ENCODE measurements at regions not wholly inside any gene's neighbourhood (a gene's known extent, or its start where the extent isn't known, plus 50 kb on each side); places are given as distances from the start of the nearest gene placed in this dataset.
"Not testable (repeated sequence)": the region's sequence is repeated elsewhere in the genome, so short reads cannot be mapped to it uniquely, and the experiment has no call there.

GRCh38 chr6:28598757-28599686 lies 73.3 kb downstream of the GPX5 start:
- Histone ChIP-seq H3K36me3 (ENCODE audit: control insufficient read depth in 2 of 2, insufficient read depth in 2 of 2, low read length in 2 of 2) (no peaks in the 10 kb centered on the region), H3K4me1 (ENCODE audit: control insufficient read depth, insufficient read depth, low read length) (no peaks in the 10 kb centered on the region), H3K9me3 (ENCODE audit: control insufficient read depth in 2 of 2, low read length in 2 of 2) (no peaks in the 10 kb centered on the region), H3K9ac (ENCODE audit: low read length in 2 of 2) (no peak overlapping the region), H3K27me3 (ENCODE audit: control insufficient read depth in 1 of 2, insufficient read depth in 2 of 2, low read length in 2 of 2) (peaks cover 0 to 4% of the 10 kb centered on the region in 2 donors), H3K27ac (ENCODE audit: low read length) (no peak overlapping the region), H3K4me3 (ENCODE audit: low read length in 2 of 2) (no peak overlapping the region)

DNA sequence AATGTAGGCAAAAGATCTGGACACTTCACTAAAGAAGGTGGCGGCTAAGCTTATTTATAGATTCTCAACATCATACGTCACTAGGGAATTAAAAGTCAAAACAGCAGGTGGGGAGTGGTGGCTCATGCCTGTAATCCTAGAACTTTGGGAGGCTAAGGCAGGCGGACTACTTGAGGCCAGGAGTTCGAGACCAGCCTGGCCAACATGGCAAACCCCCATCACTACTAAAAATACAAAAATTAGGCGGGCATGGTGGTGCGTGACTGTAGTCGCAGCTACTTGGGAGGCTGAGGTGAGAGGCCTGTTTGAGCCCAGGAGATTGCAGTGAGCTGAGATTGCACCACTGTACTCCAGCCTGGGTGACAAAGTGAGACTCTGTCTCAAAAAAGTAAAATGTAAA lies 74.6 kb downstream of the GPX5 start:
- Histone ChIP-seq H3K9ac (ENCODE audit: low read length in 2 of 2) (no peak overlapping the region), H3K9me3 (ENCODE audit: control insufficient read depth in 2 of 2, low read length in 2 of 2) (no peaks in the 10 kb centered on the region), H3K4me1 (ENCODE audit: control insufficient read depth, insufficient read depth, low read length) (no peaks in the 10 kb centered on the region), H3K27me3 (ENCODE audit: control insufficient read depth in 1 of 2, insufficient read depth in 2 of 2, low read length in 2 of 2) (peaks cover 0 to 8% of the 10 kb centered on the region in 2 donors), H3K36me3 (ENCODE audit: control insufficient read depth in 2 of 2, insufficient read depth in 2 of 2, low read length in 2 of 2) (no peaks in the 10 kb centered on the region), H3K4me3 (ENCODE audit: low read length in 2 of 2) (no peak overlapping the region), H3K27ac (ENCODE audit: low read length) (no peak overlapping the region)

GRCh38 chr6:28603891-28604290 lies 78.2 kb downstream of the GPX5 start:
- Histone ChIP-seq H3K27ac (ENCODE audit: low read length) (no peak overlapping the region), H3K27me3 (ENCODE audit: control insufficient read depth in 1 of 2, insufficient read depth in 2 of 2, low read length in 2 of 2) (peaks cover 6 to 15% of the 10 kb centered on the region in 2 donors), H3K4me3 (ENCODE audit: low read length in 2 of 2) (no peak overlapping the region), H3K9me3 (ENCODE audit: control insufficient read depth in 2 of 2, low read length in 2 of 2) (peaks cover 0 to 2% of the 10 kb centered on the region in 2 donors), H3K36me3 (ENCODE audit: control insufficient read depth in 2 of 2, insufficient read depth in 2 of 2, low read length in 2 of 2) (no peaks in the 10 kb centered on the region), H3K9ac (ENCODE audit: low read length in 2 of 2) (no peak overlapping the region), H3K4me1 (ENCODE audit: control insufficient read depth, insufficient read depth, low read length) (no peaks in the 10 kb centered on the region)

GRCh38 chr6:28606424-28607391 lies 81.0 kb downstream of the GPX5 start:
- Histone ChIP-seq H3K4me1 (ENCODE audit: control insufficient read depth, insufficient read depth, low read length) (no peaks in the 10 kb centered on the region), H3K9me3 (ENCODE audit: control insufficient read depth in 2 of 2, low read length in 2 of 2) (peaks cover 0 to 2% of the 10 kb centered on the region in 2 donors), H3K27me3 (ENCODE audit: control insufficient read depth in 1 of 2, insufficient read depth in 2 of 2, low read length in 2 of 2) (peaks cover 8 to 15% of the 10 kb centered on the region in 2 donors), H3K4me3 (ENCODE audit: low read length in 2 of 2) (no peak overlapping the region), H3K36me3 (ENCODE audit: control insufficient read depth in 2 of 2, insufficient read depth in 2 of 2, low read length in 2 of 2) (no peaks in the 10 kb centered on the region), H3K27ac (ENCODE audit: low read length) (no peak overlapping the region), H3K9ac (ENCODE audit: low read length in 2 of 2) (no peak overlapping the region)

- Histone ChIP-seq H3K36me3 (ENCODE audit: control insufficient read depth in 2 of 2, insufficient read depth in 2 of 2, low read length in 2 of 2) (no peaks in the 10 kb centered on the region), H3K27me3 (ENCODE audit: control insufficient read depth in 1 of 2, insufficient read depth in 2 of 2, low read length in 2 of 2) (peaks cover 8 to 15% of the 10 kb centered on the region in 2 donors), H3K9ac (ENCODE audit: low read length in 2 of 2) (no peak overlapping the region), H3K27ac (ENCODE audit: low read length) (no peak overlapping the region), H3K9me3 (ENCODE audit: control insufficient read depth in 2 of 2, low read length in 2 of 2) (peaks cover 0 to 2% of the 10 kb centered on the region in 2 donors), H3K4me1 (ENCODE audit: control insufficient read depth, insufficient read depth, low read length) (no peaks in the 10 kb centered on the region), H3K4me3 (ENCODE audit: low read length in 2 of 2) (no peak overlapping the region)
These were observed 82.3 kb downstream of the GPX5 start for GRCh38 chr6:28607990-28608389.

DNA sequence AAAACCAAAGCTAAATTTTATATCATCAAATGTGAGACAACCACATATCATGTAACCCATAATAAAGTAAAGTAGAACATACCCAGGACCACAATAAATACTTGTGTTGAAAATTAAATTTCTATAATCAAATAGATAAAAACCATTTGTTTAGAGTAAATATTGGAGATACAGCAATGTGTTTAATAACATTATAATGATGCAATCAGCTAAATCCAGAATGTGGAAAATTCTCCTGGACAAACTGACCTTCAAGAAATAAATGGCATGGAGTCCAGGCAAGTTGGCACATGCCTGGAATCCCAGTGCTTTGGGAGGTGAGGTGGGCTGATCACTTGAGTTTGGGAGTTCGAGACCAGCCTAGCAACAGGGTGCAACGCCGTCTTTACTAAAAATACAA lies 84.0 kb downstream of the GPX5 start:
- Histone ChIP-seq H3K9me3 (ENCODE audit: control insufficient read depth in 2 of 2, low read length in 2 of 2) (peaks cover 0 to 2% of the 10 kb centered on the region in 2 donors), H3K27ac (ENCODE audit: low read length) (no peak overlapping the region), H3K9ac (ENCODE audit: low read length in 2 of 2) (no peak overlapping the region), H3K27me3 (ENCODE audit: control insufficient read depth in 1 of 2, insufficient read depth in 2 of 2, low read length in 2 of 2) (peaks cover 8 to 15% of the 10 kb centered on the region in 2 donors), H3K36me3 (ENCODE audit: control insufficient read depth in 2 of 2, insufficient read depth in 2 of 2, low read length in 2 of 2) (no peaks in the 10 kb centered on the region), H3K4me3 (ENCODE audit: low read length in 2 of 2) (no peak overlapping the region), H3K4me1 (ENCODE audit: control insufficient read depth, insufficient read depth, low read length) (no peaks in the 10 kb centered on the region)

- Histone ChIP-seq H3K9me3 (ENCODE audit: control insufficient read depth in 2 of 2, low read length in 2 of 2) (peaks cover 0 to 2% of the 10 kb centered on the region in 2 donors), H3K27ac (ENCODE audit: low read length) (no peak overlapping the region), H3K9ac (ENCODE audit: low read length in 2 of 2) (no peak overlapping the region), H3K36me3 (ENCODE audit: control insufficient read depth in 2 of 2, insufficient read depth in 2 of 2, low read length in 2 of 2) (no peaks in the 10 kb centered on the region), H3K4me1 (ENCODE audit: control insufficient read depth, insufficient read depth, low read length) (no peaks in the 10 kb centered on the region), H3K27me3 (ENCODE audit: control insufficient read depth in 1 of 2, insufficient read depth in 2 of 2, low read length in 2 of 2) (peaks cover 4 to 14% of the 10 kb centered on the region in 2 donors), H3K4me3 (ENCODE audit: low read length in 2 of 2) (no peak overlapping the region)
These were observed 89.9 kb downstream of the GPX5 start for GRCh38 chr6:28615616-28615954.

DNA sequence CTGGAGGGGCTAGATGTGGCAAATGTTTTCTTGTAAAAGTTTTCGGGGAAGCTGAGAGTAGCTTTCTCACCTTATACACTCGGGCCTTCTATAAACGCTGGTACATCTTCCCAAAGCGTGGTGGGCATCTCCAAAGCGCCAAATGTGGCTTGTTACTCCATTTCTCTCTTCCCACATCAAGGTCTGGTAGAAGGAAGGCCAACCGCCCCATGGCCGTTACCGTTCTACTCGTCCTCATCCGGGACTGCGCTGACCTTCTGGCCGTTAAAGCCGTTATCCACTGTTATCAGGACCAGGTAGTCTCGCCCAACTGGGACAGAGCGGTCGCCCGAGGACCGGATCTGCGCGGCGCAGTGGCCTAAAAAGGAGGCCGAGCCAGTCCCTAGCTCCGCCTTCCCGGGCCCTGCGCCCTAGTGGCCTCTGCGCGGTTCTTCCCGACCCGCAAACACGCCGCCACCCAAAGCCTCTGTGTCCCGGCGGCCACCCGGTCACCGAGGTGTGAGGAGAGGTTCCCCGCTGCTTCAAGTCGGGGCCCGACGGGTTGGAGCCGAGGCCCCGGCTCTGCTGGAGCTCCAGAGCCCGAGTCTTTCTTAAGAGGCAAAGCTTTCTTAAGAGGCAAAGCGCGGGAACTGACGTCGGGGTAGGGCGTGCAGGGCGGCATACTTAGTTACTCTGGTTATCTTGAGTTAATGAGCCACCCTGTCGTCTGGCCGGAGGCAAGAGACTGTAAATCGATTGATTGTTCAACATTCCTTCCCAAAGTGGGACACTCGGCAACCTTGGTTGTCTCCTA lies 90.5 kb downstream of the GPX5 start:
- Histone ChIP-seq H3K9ac (ENCODE audit: low read length in 2 of 2) (no peak overlapping the region), H3K36me3 (ENCODE audit: control insufficient read depth in 2 of 2, insufficient read depth in 2 of 2, low read length in 2 of 2) (no peaks in the 10 kb centered on the region), H3K27me3 (ENCODE audit: control insufficient read depth in 1 of 2, insufficient read depth in 2 of 2, low read length in 2 of 2) (peaks cover 4 to 14% of the 10 kb centered on the region in 2 donors), H3K27ac (ENCODE audit: low read length) (no peak overlapping the region), H3K9me3 (ENCODE audit: control insufficient read depth in 2 of 2, low read length in 2 of 2) (peaks cover 0 to 2% of the 10 kb centered on the region in 2 donors), H3K4me1 (ENCODE audit: control insufficient read depth, insufficient read depth, low read length) (no peaks in the 10 kb centered on the region), H3K4me3 (ENCODE audit: low read length in 2 of 2) (no peak overlapping the region)

DNA sequence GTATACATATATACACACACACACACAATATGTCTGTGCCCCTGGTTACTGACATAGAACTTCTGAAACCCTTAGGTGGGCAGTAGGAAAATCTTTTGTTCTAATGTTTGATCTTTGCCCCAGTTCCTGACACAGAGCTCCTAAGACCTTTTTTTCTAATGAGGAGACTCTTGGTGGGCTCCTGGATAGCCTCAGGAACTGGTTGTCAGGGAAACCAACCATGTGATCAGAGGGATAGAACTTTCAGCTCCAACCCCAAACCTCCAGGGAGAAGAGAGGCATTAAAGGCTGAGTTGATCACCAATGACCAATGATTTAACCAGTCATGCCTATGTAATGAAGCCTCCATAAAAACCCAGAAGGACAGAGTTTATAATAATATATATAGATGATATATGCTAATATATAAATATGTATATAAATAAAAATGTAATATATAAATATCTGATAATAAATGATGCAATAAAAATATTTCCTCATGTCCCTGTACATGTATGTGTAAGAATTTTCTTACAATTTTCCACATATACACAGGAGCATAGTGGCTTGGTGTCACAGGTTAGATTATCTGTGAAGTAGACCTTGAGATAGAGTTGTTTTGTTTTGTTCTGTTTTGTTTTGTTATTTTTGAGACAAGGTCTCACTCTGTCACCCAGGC lies 93.3 kb downstream of the GPX5 start:
- peaks cover 0 to 2% of the 10 kb centered on the region in 2 donors for H3K9me3 ChIP-seq (ENCODE audit: control insufficient read depth in 2 of 2, low read length in 2 of 2)
- H3K36me3 ChIP-seq (ENCODE audit: control insufficient read depth in 2 of 2, insufficient read depth in 2 of 2, low read length in 2 of 2): no peaks in the 10 kb centered on the region
- no peak overlapping the region for H3K9ac ChIP-seq (ENCODE audit: low read length in 2 of 2)
- H3K4me1 ChIP-seq (ENCODE audit: control insufficient read depth, insufficient read depth, low read length): no peaks in the 10 kb centered on the region
- no peak overlapping the region for H3K4me3 ChIP-seq (ENCODE audit: low read length in 2 of 2)
- peaks cover 4 to 14% of the 10 kb centered on the region in 2 donors for H3K27me3 ChIP-seq (ENCODE audit: control insufficient read depth in 1 of 2, insufficient read depth in 2 of 2, low read length in 2 of 2)
- no peak overlapping the region for H3K27ac ChIP-seq (ENCODE audit: low read length)

DNA sequence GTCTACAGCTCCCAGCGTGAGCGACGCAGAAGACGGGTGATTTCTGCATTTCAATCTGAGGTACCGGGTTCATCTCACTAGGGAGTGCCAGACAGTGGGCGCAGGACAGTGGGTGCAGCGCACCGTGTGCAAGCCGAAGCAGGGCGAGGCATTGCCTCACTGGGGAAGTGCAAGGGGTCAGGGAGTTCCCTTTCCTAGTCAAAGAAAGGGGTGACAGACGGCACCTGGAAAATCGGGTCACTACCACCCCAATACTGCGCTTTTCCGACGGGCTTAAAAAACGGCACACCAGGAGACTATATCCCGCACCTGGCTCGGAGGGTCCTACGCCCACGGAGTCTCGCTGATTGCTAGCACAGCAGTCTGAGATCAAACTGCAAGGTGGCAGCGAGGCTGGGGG lies 95.6 kb downstream of the GPX5 start:
- not testable (repeated sequence) for H3K36me3 ChIP-seq (ENCODE audit: control insufficient read depth in 2 of 2, insufficient read depth in 2 of 2, low read length in 2 of 2); H3K4me3 ChIP-seq (ENCODE audit: low read length in 2 of 2); H3K9ac ChIP-seq (ENCODE audit: low read length in 2 of 2); H3K4me1 ChIP-seq (ENCODE audit: control insufficient read depth, insufficient read depth, low read length); H3K9me3 ChIP-seq (ENCODE audit: control insufficient read depth in 2 of 2, low read length in 2 of 2); H3K27me3 ChIP-seq (ENCODE audit: control insufficient read depth in 1 of 2, insufficient read depth in 2 of 2, low read length in 2 of 2); H3K27ac ChIP-seq (ENCODE audit: low read length)
